OCI-LY3 (cell line): ENCODE measurements at regions not wholly inside any gene's neighbourhood (a gene's known extent, or its start where the extent isn't known, plus 50 kb on each side); places are given as distances from the start of the nearest gene placed in this dataset.

Experiments
- CTCF ChIP-seq: fragments of 200-600, 300-600 bp; sonication (generic); IDR thresholded peaks from 2 replicates; pipeline ENCODE4 v1.5.1; 2014; ENCODE audit warnings: antibody characterized with exemption, low read length, low read depth
- EZH2phosphoT487 ChIP-seq: fragments of 200-600 bp; shearing (Covaris generic); IDR thresholded peaks from 2 replicates; pipeline ENCODE4 v1.6.1; 2018; ENCODE audit warnings: antibody characterized with exemption, mixed run types, low read depth

DNA sequence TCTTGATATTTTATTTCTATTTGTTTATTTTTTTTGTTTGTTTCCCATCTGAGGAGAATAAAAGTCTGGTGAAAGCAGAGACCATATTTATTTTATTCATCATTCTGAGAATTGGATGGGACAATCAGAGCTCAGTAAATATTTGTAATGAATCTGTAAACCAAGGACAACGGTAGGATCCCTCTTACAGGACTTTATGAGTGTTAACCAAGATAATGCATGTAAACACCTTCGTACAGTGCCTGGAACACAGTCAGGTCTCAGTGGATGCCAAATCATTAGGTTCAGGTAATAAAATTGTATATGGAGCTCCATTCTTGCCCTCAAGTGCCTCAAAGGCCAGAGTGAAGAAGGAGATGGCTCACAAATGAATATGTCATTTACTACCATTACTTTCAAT lies 288.7 kb downstream of the PAX1 start:
- no peak for TF ChIP-seq CTCF
- no peak for TF ChIP-seq EZH2phosphoT487
